ENCODE measurements at regions not wholly inside any gene's neighbourhood (a gene's known extent, or its start where the extent isn't known, plus 50 kb on each side); places are given as distances from the start of the nearest gene placed in this dataset.

- H3K9me3 ChIP-seq, result no peaks in the 10 kb centered on the region
- no peaks in the 10 kb centered on the region for H3K27me3 ChIP-seq (replicated peaks; ENCODE audit: insufficient read depth)
- no peak for DNase-seq (ENCODE audit: low spot score)
- H3K36me3 ChIP-seq, result no peaks in the 10 kb centered on the region
- no peak for TF ChIP-seq CTCF (IDR thresholded peaks at IDR 0.05)
- no peak overlapping the region for H3K27ac ChIP-seq
- H3K4me1 ChIP-seq (ENCODE audit: control insufficient read depth in 1 of 2, low read depth in 2 of 2), result peaks cover 0 to 14% of the 10 kb centered on the region in 2 donors
- ATAC-seq (ENCODE audit: insufficient number of reproducible peaks, low FRiP score, low read depth), result no peak
- H3K4me3 ChIP-seq, result no peak overlapping the region
These were observed 97.0 kb upstream of the NR4A3 start for GRCh38 chr9:99724640-99725039.

- Histone ChIP-seq H3K36me3 (no peaks in the 10 kb centered on the region), H3K27me3 (replicated peaks; ENCODE audit: insufficient read depth) (no peaks in the 10 kb centered on the region), H3K4me1 (ENCODE audit: control insufficient read depth in 1 of 2, low read depth in 2 of 2) (peaks cover 0 to 3% of the 10 kb centered on the region in 2 donors), H3K27ac (no peak overlapping the region), H3K9me3 (no peaks in the 10 kb centered on the region), H3K4me3 (no peak overlapping the region)
- DNase-seq (ENCODE audit: low spot score) (no peak), ATAC-seq (ENCODE audit: insufficient number of reproducible peaks, low FRiP score, low read depth) (no peak)
- no peak for TF ChIP-seq CTCF (IDR thresholded peaks at IDR 0.05)
These were observed 95.8 kb upstream of the NR4A3 start for GRCh38 chr9:99725852-99726251.

- H3K27ac ChIP-seq, result no peak overlapping the region
- ATAC-seq (ENCODE audit: insufficient number of reproducible peaks, low FRiP score, low read depth) (no peak), DNase-seq (ENCODE audit: low spot score) (no peak)
- no peaks in the 10 kb centered on the region for H3K9me3 ChIP-seq
- H3K4me1 ChIP-seq (ENCODE audit: control insufficient read depth in 1 of 2, low read depth in 2 of 2), result no peaks in the 10 kb centered on the region
- no peaks in the 10 kb centered on the region for H3K36me3 ChIP-seq
- no peak for TF ChIP-seq CTCF (IDR thresholded peaks at IDR 0.05)
- H3K27me3 ChIP-seq (replicated peaks; ENCODE audit: insufficient read depth), result no peaks in the 10 kb centered on the region
- H3K4me3 ChIP-seq, result no peak overlapping the region
These were observed 94.9 kb upstream of the NR4A3 start for GRCh38 chr9:99726758-99727157.

GRCh38 chr9:99730062-99730461, 91.6 kb upstream of the NR4A3 start:
- H3K4me3 ChIP-seq, result no peak overlapping the region
- no peak for ATAC-seq (ENCODE audit: insufficient number of reproducible peaks, low FRiP score, low read depth)
- no peak for TF ChIP-seq CTCF (IDR thresholded peaks at IDR 0.05)
- no peaks in the 10 kb centered on the region for H3K9me3 ChIP-seq
- H3K27ac ChIP-seq, result no peak overlapping the region
- no peaks in the 10 kb centered on the region for H3K27me3 ChIP-seq (replicated peaks; ENCODE audit: insufficient read depth)
- peaks cover 2 to 15% of the 10 kb centered on the region in 2 donors for H3K4me1 ChIP-seq (ENCODE audit: control insufficient read depth in 1 of 2, low read depth in 2 of 2)
- H3K36me3 ChIP-seq, result no peaks in the 10 kb centered on the region
- DNase-seq (ENCODE audit: low spot score), result no peak

GRCh38 chr9:99731950-99732349, 89.7 kb upstream of the NR4A3 start:
- H3K27me3 ChIP-seq (replicated peaks; ENCODE audit: insufficient read depth), result no peaks in the 10 kb centered on the region
- TF ChIP-seq CTCF (IDR thresholded peaks at IDR 0.05), result no peak
- DNase-seq (ENCODE audit: low spot score), result no peak
- no peaks in the 10 kb centered on the region for H3K36me3 ChIP-seq
- no peak overlapping the region for H3K27ac ChIP-seq
- ATAC-seq (ENCODE audit: insufficient number of reproducible peaks, low FRiP score, low read depth), result no peak
- H3K4me3 ChIP-seq, result no peak overlapping the region
- no peaks in the 10 kb centered on the region for H3K9me3 ChIP-seq
- H3K4me1 ChIP-seq (ENCODE audit: control insufficient read depth in 1 of 2, low read depth in 2 of 2), result peaks cover 2 to 15% of the 10 kb centered on the region in 2 donors
